ENCODE measurements at regions not wholly inside any gene's neighbourhood (a gene's known extent, or its start where the extent isn't known, plus 50 kb on each side); places are given as distances from the start of the nearest gene placed in this dataset.

DNA sequence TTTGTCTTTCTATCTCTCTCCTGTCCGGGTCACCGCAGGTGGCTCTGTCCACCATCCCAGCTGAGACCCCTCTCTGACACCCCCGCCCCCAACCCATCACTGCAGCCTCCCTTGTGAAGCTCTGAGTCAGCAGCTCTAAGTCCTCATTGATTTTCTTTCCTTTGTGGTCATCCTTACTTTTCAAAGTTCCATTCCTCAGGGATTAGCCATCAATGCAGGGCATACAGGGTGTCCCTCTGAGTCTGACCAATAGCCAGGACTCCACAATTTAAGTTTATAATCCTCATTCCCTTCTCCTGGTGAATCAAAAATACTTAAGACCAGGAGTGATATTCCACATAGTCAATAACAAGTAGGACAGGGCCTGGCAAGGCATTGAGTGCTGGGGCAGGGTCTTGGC, 333.3 kb upstream of the CNR1 start:
- no peak for TF ChIP-seq EZH2 (IDR thresholded peaks at IDR 0.05; ENCODE audit: borderline replicate concordance, insufficient read depth, low read depth, low read length, poor library complexity, severe bottlenecking)
- TF ChIP-seq, protein P1, sequence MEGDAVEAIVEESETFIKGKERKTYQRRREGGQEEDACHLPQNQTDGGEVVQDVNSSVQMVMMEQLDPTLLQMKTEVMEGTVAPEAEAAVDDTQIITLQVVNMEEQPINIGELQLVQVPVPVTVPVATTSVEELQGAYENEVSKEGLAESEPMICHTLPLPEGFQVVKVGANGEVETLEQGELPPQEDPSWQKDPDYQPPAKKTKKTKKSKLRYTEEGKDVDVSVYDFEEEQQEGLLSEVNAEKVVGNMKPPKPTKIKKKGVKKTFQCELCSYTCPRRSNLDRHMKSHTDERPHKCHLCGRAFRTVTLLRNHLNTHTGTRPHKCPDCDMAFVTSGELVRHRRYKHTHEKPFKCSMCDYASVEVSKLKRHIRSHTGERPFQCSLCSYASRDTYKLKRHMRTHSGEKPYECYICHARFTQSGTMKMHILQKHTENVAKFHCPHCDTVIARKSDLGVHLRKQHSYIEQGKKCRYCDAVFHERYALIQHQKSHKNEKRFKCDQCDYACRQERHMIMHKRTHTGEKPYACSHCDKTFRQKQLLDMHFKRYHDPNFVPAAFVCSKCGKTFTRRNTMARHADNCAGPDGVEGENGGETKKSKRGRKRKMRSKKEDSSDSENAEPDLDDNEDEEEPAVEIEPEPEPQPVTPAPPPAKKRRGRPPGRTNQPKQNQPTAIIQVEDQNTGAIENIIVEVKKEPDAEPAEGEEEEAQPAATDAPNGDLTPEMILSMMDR (IDR thresholded peaks at IDR 0.05), result no peak

Measured in B cell (primary cell).